ENCODE measurements at regions not wholly inside any gene's neighbourhood (a gene's known extent, or its start where the extent isn't known, plus 50 kb on each side); places are given as distances from the start of the nearest gene placed in this dataset.

- TF ChIP-seq EZH2 (IDR thresholded peaks at IDR 0.05; ENCODE audit: insufficient read depth, low read length) (no peak), CTCF (IDR thresholded peaks at IDR 0.05; ENCODE audit: insufficient read depth, low read depth, low read length) (no peak)
Observed at GRCh38 chr14:86639666-86640065, 1109.7 kb downstream of the FLRT2 start.
